Stimulated activated CD4-positive, alpha-beta T cell treated with anti-CD3 and anti-CD28 coated beads, Interleukin-15, amount 100 ng/mL, for 24 hours (primary cell): ENCODE measurements at regions not wholly inside any gene's neighbourhood (a gene's known extent, or its start where the extent isn't known, plus 50 kb on each side); places are given as distances from the start of the nearest gene placed in this dataset.

ENCODE experiments used
- DNase-seq: peaks from one replicate; pipeline ENCODE4 v3.0.0-alpha.2; 2020

DNA sequence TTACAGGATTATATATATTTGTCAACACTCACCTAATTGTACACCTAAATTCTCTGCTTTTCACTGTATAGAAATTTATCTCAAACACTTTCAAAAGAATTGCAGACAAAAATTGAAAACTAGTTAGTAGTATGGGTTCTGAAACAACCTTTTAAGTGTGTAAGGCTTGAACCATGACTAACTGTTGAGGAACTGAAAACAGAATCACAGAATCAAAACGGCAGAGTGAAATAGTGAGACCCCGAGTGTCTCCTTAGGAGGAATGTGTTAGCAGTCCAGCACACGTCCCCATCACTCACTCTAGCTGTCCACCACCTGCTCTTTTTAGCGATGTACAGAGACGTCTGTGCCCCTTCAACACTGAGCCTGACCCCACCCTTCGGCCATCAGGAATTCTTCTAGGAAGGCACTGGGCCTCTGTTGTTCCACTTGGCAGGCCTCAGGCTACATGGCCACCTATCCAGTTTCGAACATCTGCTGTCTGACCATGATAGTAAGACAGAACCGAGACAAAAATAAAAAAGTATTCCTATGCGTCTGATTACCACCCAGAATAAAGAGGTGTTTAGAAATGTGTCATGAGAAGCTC is 227.4 kb downstream of the C6orf118 start:
- DNase-seq = no peak

DNA sequence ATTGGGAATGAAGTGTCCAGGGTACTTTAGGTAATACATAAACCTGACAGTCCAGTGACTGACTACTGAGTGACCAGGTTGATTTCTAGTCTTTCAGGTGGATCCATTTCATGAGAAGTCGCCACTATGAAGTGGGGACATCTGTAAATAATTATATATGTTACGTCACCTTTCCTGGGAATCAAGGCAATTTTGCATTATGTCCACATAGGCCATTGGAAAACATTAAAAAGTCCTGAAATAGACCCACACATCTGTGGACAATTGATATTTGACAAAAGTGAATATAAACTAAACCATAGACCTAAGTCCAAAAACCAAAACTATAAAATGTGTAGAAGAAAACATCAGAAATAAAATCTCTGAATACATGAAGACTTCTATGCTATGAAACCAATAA is 231.5 kb downstream of the C6orf118 start:
- no peak for DNase-seq

DNA sequence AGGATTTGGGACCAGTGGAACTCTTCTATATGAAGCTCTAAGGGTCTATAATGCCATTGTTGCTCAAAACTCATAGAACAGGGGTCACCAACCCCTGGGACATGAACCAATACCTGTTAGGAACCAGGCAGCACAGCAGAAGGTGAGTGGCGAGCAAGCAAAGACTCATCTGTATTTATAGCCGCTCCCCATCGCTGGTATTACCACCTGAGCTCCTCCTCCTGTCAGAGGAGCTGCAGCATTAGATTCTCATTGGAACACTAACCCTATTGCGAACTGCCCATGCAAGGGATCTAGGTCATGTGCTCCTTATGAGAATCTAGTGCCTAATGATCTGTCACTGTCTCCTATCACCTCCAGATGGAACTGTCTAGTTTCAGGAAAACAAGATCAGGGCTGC is 237.5 kb downstream of the C6orf118 start:
- no peak for DNase-seq

DNA sequence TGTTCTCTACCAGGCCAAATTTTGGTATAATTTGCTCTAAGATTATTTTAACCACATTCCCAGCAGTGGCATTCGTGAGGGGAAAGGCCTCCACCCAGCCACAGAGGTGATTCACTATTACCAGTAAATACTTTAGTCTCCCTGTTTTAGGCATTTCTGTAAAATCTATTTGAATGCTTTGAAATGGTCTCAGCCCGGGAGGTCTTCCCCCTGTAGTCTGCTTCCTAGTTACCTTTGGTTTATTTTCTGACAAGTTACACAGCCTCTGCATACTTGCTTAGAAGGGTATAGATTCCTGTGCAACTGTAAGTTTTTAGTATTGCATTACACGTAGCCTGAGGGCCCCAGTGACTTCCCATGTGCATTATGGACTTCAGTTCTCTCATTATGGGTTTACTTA is 248.7 kb downstream of the C6orf118 start:
- DNase-seq = no peak

DNA sequence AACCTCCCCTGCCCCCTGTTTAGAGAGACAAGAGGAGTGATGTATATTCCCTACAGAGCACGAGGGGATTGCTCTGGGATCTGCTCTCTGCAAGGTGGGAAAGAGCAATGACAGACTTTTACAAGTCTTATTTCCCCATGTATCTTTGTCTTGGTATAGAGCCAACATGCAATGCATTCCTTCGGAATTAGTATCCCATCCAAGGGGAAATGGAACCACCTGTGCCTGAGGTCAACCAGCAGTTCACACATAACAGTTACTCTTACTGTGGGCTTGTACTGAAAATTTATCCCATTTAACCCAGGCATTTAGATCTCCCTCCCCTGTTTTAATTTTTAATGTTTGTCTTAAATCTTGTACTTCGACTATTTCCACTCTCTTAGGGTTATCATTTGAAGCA is 250.4 kb downstream of the C6orf118 start:
- DNase-seq = no peak

DNA sequence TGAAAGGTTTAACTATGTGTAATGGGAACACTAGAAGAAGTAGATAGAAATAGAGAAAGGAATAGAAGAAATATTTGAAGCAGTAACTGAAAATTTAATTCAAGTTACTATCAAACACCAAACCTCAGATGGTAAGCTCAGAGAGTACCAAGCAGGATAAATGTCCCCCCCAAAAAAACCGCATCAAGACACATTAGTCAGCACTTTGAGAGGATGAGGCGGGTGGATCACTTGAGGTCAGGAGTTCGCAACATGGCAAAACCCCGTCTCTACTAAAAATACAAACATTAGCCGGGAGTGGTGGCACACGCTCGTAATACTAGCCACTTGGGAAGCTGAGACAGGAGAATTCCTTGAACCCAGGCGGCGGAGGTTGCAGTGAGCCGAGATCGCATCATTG is 253.1 kb downstream of the C6orf118 start:
- no peak for DNase-seq

DNA sequence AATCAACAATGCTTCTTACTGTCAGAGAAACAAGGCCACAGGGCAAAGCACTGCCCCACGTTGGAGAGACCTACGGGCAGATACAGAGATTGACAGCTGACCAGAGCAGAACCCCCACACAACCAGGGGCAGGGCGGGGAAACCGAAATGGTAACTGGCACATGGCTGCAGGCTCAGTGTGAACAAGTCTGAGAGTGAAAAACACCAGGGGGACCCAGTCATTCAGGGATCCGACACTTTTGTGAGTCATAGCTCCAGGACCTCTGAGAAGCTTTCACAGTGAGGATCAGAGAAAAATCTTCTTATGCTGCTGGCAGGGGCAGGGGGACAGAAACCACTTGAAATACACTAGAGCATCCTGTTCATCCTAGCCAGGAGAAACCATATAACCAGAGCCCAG is 254.2 kb downstream of the C6orf118 start:
- no peak for DNase-seq

DNA sequence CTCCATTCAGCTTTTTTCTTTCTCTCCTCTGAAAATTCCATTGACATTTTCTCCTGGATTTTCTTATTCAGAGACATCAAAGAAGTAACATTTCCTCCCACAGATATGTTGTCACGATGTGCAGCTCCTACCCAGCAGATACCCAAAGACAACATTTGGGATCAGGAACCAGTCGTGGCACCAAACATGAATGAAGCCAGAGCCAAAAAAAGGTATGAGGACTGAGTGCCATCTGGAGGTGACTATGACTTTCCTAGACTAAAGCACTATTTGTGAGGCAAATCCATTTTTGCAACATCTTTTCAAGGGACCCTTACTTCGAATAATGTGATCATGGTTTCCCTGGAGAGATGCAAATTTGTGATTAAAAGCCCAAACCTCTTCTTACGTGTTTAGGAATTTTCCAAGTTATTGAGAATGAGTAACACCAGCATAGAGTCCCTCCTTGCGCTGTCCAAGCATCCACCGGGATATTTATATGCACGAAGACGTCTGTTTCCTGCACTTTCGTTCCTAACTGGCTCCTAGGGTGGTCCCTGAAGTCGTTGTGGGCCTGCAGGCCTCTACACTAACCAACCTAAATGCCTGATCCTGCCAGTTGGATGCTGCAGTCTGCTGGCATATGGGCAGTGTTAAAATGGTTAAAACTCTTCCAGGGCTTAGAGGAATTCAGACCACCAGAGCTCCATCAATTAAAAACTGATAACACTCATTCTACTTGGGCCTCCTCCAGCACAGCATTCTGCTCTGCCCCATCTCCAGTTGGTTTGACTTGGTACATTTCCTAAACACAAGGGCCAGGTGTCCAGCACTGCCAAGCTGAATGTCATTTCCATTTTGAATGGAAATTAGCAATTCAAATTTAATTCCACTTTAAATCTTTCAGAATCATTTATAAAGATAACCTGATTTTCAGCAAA is 256.6 kb downstream of the C6orf118 start:
- no peak for DNase-seq

DNA sequence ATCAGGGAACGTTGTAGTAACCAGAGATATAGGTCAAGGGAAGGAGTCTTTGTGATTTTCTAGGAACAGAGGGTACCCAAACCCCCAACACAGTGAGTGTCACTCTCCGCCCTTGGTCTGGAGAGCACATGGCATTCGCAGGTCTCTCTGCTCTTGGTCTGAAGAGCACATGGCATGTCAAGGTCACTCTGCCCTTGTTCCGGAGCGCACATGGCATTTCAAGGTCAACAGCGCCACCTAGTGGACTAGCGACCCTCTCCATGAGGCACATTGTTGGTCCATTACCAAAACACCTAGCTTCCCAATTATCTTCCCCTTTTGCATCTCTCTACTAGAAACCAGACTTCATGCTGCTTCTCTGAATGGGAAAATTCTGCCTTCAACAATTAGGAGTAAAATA is 260.0 kb downstream of the C6orf118 start:
- peak; percentile 48 for DNase-seq

DNA sequence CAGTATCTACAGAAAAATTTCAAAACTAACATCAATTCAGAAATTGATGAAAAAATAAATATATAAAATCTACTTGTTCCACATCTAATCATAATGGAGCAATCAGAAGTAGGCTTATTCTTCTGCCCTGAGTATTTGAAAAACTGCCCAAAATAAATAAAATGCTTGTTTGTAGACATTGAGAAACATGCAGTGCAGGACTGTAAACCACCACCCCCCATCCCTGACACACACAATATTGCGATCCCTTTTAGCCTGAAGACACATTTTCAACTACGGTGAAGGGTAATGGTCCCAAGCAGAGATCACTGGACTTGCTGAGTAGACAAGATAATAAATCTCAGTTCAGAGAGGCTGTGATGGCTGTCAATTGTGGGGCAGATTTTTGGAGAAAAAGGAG is 261.5 kb downstream of the C6orf118 start:
- no peak for DNase-seq

DNA sequence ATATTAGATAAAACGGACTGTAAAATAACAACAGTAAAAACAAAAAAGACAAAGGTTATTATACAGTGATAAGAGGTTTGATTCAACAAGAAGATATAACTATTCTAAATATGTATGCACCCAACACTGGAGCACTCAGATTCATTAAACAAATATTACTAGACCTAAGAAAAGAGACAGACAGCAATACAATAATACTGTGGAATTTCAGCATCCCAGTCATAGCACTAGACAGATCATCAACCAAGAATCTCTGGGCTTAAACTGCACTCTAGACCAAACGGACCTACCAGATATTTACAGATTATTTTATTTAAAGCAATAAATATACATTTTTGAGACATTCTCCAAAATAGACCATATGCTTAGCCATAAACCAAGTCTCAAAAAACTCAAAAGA is 263.8 kb downstream of the C6orf118 start:
- no peak for DNase-seq

DNA sequence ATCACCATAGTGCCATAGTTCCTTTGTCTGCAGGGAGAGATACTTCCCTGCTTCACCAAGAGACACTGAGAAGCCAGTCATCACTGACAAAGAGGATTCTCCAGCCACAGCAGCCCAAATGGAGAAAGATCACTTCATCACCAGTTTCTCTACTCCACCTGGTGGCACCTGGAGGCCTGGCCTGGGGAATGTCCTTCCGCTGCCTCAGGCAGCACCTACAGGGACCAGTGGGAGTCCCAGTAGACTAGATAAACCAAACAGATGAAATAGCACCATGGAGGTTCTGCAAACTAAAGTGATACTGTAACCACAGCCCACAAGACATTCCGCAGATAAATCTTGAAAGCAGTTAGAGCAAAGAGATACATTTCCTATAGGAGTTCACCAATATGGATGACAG is 266.5 kb downstream of the C6orf118 start:
- DNase-seq = no peak

DNA sequence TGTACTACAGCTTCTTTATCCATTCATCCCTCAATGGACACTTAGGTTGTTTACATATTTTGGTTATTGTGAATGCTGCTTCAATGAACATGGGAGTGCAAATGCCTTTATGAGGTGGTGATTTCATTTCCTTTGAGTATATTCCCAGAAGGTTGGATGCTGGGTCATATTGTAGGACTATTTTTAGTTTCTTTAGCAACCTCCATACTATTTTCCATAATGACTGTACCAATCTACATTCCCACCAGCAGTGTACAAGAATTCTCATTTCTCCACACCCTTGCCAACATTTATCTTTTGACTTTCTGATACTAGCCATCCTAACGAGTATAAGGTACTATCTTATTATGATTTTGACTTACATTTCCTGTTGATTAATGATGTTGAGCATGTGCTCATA is 269.0 kb downstream of the C6orf118 start:
- no peak for DNase-seq

DNA sequence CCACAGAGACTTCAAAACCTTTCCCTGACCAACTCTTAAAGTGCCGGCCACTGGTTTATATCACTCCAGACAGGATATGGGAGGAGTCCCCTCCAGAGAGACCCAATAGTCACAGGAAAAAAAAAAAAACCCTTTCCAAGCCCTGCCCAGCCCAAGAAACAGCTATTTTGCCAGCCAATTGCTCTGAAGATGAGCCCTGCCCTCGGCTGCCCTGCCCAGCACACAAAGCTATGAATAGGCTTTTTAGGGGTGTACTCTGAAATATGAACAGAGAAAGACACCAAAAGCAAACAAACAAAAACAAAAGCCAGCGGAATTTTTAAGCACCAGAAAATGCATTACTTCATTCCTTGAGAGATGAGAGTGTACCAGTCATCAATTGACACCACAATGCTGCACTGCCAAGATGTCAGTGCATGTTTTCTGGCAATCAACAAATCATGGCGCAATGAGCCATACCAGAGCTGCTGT is 275.1 kb downstream of the C6orf118 start:
- DNase-seq = no peak

DNA sequence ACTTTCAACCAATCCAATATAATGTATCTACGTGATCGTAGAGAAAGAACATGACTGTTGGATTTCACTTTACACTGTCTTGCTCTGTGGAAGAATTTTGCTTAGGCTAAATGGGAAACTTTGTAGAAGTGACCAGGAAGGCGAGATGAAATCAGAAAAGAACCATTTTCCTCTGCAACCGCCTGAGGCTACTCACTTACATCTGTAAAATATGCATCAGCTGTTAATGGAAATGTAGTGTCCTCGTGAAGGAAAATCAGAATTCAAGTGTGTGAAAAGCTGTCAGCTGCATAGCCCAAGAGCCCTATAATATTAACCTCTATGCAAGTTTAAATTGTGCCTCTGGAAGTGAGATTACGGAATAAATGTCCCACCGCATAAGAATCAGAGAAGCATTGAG is 277.9 kb downstream of the C6orf118 start:
- no peak for DNase-seq

DNA sequence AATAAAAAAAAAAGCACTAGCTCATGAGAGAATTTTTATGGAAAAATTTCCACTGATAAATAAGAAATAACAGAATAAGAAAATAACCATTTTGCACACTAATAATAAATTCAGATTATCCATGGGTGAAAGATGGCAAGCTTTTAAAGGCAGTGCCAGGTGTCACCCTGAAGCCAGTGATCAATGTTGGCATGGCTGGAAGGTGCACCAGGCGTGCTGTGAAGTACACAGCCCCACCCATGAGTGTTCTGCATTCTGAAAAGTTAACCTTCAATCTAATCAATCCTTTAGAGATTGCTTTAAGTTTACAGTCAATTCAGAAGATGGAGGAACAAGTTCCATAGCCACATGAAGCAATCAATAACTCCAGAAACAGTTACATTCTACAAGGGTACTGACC is 284.4 kb downstream of the C6orf118 start:
- no peak for DNase-seq

DNA sequence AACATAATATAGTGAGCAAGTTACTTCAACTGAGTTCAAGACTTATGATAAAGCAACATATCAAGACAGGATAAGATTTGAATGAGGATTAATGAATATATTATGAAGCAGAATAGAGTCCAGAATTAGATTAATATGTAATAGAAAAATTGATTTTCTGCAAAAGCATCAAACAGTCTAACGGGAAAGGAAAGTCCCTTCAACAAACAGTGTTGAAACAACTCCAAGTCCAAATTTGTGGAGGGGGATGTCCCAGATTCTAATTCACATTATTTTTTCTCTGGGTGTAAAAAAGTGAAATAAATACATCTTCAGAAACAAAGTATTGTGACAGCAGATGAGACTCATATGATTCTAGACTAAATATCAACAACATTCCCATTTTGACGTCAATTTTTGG is 289.7 kb downstream of the C6orf118 start:
- no peak for DNase-seq

DNA sequence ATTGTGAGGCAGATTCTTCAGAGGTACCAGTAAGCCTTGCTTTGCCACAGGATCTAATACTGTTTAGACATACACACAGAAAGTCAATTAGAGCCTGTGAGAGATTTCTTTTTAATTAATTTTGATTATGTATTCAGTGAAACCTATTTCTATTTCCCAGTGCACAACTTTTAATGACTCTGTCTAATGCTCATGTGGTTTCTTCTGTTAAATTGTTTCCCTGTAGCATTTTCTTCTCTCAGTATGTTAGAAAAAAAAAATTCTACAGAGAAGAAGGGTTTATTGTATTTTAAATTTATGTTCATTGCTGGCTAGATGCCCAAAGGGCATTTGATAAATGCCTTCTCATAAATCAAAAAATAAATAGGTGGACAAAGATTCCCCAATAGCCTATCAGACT is 293.7 kb downstream of the C6orf118 start:
- DNase-seq = no peak

DNA sequence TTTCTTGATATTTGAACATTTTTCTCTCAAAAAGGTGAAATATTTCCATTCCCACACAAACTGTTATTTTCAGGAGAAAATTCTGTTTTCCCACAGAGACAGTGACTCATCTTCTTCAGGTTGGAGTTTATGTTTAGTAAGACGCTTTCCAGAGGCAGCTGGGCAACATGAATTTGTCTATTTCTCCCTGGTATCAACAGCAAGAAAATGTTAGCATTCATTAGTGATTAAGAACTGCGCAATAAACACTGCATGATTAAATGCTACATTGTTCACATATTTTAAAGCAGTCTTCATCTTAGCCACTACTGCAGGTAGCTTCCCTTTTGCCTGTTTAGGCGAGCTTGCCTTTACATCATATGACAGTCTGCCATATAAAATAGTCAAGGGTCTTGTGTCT is 295.7 kb downstream of the C6orf118 start:
- no peak for DNase-seq

DNA sequence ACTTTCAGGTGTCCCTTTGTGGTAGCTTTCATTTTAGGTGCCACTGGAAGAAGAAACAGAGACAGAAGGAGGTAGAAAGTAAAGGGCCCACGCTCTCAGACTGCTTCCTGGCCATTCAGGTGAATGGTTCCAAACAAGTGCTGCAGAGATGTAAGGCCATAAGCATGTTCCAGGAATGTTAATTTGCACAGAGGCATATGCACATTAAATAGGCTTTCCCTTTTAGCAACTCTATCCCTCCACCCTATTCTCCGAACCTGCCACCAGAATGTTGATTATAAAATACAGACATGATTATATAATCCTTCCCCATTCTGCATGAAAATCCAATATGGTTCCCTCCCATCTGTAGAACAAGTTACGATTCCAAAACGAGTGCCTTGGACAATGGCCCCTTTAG is 297.2 kb downstream of the C6orf118 start:
- DNase-seq = no peak

DNA sequence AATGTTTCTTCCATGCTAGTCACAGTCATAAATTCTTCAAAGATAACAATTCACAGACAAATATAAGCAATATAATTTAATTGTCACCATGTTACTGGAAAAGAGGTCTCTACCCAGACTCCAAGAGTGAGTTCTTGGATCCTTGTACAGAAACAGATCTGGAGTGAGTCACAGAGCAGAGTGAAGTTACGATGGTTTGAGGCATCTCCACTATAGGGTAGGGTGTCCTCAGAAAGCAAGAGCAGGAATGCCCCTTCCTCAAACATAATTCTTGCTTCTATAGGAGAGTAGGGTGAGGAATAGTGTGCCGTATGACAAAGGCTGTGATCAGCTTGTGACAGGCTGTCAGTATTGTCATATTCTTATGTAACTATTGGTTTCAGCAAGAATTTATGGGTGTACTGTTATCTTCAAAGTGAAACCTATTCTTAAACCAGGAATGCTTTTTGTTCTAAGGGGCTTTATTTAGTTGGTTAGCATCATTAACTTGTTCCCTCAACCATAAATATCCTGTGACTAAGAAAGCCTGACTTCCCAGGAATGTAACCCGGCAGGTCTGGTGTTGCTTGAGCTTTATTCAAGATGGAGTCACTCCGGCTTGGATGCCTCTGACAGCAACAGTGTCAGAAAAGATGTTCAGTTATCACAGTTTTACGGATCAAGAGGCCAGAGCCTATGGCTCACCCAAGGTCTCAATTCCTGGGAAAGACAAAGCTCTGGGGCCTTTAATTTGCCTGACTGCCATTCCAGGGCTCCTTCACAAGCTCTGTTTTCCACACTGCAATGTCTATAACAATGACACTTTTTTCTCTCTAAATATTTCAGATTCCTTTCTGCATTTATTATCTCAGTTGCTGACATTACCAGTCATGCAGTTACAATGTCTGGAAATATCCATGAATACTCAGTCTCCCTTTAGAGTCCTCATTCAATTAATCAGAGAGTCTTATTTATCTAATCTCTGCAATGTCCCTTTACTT is 298.6 kb downstream of the C6orf118 start:
- no peak for DNase-seq

DNA sequence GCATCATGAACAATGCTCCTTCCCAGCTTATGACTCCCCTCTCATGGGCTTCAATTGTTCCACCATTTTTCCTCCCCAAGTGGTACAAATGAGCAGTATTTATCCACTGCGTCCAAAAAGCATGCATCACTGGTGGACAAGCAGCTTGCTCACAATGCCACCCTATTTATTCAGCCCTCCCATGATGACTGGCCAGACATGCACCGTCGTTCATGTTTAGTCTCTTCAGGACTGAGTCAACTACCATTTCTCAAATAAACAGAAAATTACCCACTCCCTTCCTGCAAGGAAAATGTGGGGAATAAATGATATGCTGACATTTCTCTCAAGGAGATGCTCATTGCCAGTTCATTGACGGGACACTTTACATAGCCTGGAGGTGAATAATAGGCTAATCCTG is 300.4 kb downstream of the C6orf118 start:
- DNase-seq = no peak

DNA sequence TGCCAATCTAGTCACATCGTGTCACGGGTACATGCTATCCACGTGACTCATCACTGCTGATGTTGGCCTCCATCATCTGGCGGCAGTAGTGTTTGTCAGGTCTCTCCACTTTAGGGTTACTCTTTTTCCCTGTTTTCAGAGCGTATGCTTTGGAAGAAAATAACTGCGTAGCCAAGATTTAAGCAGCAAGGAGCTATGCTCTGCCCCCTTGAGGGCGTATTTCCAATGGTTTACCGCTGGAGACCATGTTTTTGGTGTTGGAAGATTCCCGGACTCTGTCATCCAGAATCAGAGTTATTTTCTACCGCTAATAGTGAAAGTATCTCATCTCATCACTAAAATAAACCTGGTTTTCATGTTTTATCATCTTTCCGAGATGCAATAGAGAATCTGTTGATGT is 306.5 kb downstream of the C6orf118 start:
- DNase-seq = no peak
